LNCAP (cell line): ENCODE measurements at regions not wholly inside any gene's neighbourhood (a gene's known extent, or its start where the extent isn't known, plus 50 kb on each side); places are given as distances from the start of the nearest gene placed in this dataset.

Experiments used
- TF ChIP-seq, protein P1 (sequence below): fragments of 450-650 bp; IDR thresholded peaks from 2 replicates; pipeline ENCODE4 v1.5.1; 2017; ENCODE audit warnings: mild to moderate bottlenecking

DNA sequence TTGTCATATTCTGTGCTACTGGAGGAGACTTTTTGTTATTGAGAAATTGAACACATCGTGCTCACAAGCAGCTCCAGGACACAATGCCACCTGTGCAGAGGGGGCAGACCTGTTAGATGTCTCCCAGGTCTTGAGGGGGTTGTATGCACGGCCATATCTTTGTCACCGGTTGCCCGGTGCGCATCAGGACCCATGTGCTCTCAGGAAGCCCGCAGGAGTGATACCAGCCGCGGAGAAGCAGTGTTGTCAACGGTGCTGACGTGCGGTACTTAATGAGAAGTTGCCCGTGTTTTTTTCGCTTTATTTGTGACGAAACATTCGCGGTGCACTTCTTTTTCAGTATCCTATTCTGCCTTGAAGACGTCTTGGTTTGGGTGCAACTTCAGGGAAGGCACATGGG lies 128.2 kb upstream of the RTL1 start:
- TF ChIP-seq, protein P1, sequence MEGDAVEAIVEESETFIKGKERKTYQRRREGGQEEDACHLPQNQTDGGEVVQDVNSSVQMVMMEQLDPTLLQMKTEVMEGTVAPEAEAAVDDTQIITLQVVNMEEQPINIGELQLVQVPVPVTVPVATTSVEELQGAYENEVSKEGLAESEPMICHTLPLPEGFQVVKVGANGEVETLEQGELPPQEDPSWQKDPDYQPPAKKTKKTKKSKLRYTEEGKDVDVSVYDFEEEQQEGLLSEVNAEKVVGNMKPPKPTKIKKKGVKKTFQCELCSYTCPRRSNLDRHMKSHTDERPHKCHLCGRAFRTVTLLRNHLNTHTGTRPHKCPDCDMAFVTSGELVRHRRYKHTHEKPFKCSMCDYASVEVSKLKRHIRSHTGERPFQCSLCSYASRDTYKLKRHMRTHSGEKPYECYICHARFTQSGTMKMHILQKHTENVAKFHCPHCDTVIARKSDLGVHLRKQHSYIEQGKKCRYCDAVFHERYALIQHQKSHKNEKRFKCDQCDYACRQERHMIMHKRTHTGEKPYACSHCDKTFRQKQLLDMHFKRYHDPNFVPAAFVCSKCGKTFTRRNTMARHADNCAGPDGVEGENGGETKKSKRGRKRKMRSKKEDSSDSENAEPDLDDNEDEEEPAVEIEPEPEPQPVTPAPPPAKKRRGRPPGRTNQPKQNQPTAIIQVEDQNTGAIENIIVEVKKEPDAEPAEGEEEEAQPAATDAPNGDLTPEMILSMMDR: no peak

DNA sequence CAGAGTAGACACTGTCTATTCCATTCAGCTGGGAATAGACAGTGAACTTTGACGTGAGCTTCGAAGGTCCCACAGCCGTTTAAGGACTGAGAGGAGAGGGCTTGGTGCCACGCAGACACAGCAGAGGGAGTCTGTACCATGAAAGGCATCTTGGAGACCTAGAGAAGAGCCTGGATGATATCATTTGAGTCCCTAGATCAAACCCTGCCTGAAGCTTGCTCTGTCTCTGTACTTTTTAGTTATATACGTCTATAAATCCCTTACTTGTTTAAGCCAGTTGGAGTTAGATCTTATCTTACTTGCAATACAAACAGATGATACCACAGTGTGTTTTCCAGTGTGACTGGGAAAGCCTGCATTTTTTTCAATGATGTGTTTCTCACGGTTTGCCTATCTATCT lies 128.9 kb upstream of the RTL1 start:
- TF ChIP-seq, protein P1: no peak

DNA sequence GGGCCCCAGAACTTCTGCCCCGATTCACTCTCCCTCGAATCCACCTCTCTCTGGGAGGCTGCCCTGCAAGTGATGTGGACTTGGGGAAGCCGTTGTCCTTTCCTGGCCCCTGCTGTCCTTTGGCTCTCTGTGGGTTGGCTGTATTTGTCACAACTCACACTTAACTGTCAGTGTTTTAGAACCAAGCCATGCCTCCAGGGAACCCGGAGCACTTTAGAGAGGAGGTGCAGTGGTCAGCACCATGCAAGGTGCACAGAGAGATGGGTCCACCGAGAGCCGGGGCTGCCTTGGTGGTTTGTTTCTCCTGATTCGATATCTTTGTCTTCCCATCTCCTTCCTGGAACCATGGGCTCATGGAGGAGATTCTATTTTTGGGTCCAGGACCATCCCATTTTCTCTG lies 129.5 kb upstream of the RTL1 start:
- TF ChIP-seq, protein P1: no peak

DNA sequence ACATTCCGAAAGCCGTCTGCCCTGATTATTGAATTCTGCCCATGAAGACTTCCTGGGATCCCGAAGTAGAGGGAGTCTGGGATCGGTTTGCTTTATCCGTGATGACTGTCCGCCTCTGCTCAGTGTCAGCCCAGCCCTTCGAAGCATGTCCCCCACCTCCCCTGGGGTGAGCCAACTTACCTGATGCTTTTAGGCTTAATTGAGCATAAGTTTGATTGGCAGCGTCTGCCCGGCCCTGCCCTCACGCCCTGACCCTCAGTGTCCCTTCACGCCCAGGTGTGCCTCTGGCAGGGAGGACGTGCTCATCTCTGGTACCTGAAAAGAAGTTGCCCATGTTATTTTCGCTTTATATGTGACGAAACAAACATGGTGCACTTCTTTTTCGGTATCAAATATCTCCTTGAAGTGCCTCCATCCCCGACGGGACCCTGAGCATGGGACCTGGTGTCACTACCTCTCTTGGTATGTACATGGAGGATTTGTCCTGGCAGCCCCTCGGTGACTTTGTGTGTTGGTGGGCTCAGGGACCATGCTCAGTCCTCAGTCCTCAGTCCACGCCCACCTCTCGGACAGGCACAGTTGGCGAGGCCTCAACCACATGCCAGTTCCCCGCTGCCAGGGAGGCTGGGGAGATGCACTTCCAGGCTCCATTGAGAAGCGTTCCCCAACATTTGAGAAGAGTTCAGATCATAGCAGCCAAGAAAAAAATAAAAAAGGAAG lies 130.1 kb upstream of the RTL1 start:
- TF ChIP-seq, protein P1: no peak

DNA sequence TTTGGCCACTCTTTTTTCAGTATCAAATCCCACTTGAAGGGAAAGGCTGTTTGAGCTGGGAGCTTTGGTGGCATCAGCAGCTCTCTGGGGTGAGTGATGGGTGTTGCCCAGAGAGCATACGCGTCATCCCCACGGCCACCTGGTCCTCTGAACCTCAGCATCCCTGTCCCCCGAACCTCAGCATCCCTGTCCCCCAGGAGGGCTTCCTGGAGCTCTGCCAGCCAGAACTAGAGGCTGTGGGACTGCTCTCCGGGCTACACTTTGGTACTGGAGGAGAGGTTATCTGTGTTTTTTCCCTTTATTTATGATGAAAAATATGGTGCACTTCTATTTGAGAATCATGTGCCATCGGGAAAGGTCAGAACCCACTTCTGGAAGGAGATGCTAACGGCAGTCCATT lies 131.5 kb upstream of the RTL1 start:
- TF ChIP-seq, protein P1: no peak

DNA sequence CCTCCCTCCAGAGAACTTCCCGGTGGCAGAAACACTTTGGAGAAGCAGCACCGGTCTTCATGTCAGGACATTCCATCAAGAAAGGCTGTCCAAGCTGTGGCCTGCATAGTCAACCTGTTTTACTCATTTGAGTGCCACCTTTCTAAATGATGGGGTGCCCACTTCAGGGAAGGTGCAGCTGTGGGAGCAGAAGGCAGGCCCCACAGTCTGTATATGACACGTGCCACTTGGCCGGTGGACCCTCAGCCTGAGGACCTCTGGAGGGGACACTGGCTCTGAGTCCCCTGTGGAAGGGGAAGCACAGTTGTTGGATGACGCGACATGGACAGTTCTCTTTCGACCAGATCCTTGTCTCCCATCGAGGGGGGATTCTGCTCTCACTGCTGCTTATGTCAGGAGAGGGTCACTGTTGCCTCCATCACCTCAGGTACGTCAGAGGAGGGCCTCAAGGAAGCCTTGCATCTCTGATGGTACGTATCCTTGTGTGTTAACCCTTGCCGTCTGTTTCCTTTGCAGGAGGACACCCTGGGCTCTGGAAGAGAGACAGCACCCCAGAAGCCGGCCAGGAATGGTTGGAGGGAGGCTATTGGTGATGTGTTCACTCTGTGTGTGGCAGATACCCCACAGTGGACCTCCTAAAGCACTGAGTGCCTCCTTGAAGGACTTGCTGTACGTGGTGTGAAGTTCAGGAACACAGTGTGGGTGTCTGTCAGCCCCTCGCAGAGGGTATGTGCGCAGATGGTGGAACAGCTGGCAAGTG lies 132.1 kb upstream of the RTL1 start:
- TF ChIP-seq, protein P1: no peak

DNA sequence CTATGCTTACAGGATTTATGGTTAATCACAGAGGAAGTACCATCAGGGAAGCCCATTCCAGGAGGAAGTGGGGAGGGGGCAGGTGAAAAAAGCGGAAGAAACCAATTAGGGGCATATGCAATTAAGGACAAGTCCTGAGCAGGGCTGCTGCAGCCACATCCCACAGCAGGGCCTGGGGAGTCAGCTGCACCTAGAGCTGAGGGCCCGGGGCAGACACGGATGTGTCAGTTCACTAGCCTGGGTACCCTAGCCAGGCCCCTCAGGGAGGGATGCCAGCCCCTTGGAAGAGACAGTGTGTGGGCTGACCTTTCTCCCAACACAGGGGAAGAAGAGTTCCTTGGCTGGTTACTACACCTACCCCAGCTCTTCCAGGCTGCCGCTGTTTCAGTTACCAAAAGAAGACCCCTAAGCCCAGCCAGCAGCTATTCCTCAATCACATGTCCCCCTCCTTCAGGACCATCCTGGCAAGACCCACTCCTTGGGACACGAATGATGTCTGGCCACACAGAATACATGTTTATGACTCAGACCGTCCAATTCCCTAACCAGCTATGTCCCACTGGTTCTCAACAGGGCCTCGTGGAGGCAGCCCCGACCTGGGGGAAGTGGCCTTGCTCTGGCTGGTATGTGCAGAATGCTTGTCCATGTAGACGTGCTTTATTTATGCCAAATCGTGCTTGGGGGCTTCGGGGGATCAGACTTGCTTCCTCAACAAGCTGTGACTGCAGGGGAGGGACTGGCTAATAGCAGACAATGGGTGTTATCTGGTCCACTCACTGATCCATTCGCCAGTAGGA lies 133.7 kb upstream of the RTL1 start:
- TF ChIP-seq, protein P1: no peak
